Thoracic aorta (tissue), 2 donors: ENCODE measurements at regions not wholly inside any gene's neighbourhood (a gene's known extent, or its start where the extent isn't known, plus 50 kb on each side); places are given as distances from the start of the nearest gene placed in this dataset.

Experiments used
- ATAC-seq: fragments of 150-250 bp; one replicate; pipeline ENCODE4 v1.8.0; 2017; ENCODE audit warnings: low read depth; ENCODE audit not compliant: insufficient number of reproducible peaks, low FRiP score
- DNase-seq: peaks from one replicate; pipeline ENCODE4 v3.0.0-alpha.2; 2020; ENCODE audit warnings: low spot score
- H3K27ac ChIP-seq, 2 donors: fragments of 200-600 bp; sonication (generic); 1 replicate in 1 of 2; 2 replicates in 1 of 2; pipeline ENCODE4 v1.5.1; 2016; ENCODE audit warnings: mild to moderate bottlenecking in 2 of 2, moderate library complexity in 2 of 2
- H3K27me3 ChIP-seq: fragments of 200-600 bp; sonication (generic); replicated peaks from 2 replicates; pipeline ENCODE4 v1.6.0; 2016; ENCODE audit warnings: mild to moderate bottlenecking; ENCODE audit not compliant: insufficient read depth
- H3K36me3 ChIP-seq: fragments of 200-600 bp; sonication (generic); one replicate; pipeline ENCODE4 v1.5.1; 2016
- H3K4me1 ChIP-seq, 2 donors: fragments of 200-600 bp; sonication (generic); 1 replicate in 1 of 2; 2 replicates in 1 of 2; pipeline versions ENCODE4 v1.5.1 to v1.6.0; 2016; ENCODE audit warnings: low read depth in 2 of 2, mild to moderate bottlenecking in 1 of 2; ENCODE audit not compliant: control insufficient read depth in 1 of 2
- H3K4me3 ChIP-seq: fragments of 200-600 bp; sonication (generic); 2 replicates; pipeline ENCODE4 v1.5.1; 2016; ENCODE audit warnings: mild to moderate bottlenecking
- H3K9me3 ChIP-seq: fragments of 200-600 bp; sonication (generic); 2 replicates; pipeline ENCODE4 v1.5.1; 2016
- TF ChIP-seq, protein P1 (sequence below): fragments of 200-600 bp; sonication (generic); IDR thresholded peaks from one replicate; pipeline ENCODE4 v1.5.1; 2019; ENCODE audit warnings: antibody characterized with exemption

GRCh38 chr12:85352016-85352415, 72.0 kb downstream of the ALX1 start:
- TF ChIP-seq, protein P1, sequence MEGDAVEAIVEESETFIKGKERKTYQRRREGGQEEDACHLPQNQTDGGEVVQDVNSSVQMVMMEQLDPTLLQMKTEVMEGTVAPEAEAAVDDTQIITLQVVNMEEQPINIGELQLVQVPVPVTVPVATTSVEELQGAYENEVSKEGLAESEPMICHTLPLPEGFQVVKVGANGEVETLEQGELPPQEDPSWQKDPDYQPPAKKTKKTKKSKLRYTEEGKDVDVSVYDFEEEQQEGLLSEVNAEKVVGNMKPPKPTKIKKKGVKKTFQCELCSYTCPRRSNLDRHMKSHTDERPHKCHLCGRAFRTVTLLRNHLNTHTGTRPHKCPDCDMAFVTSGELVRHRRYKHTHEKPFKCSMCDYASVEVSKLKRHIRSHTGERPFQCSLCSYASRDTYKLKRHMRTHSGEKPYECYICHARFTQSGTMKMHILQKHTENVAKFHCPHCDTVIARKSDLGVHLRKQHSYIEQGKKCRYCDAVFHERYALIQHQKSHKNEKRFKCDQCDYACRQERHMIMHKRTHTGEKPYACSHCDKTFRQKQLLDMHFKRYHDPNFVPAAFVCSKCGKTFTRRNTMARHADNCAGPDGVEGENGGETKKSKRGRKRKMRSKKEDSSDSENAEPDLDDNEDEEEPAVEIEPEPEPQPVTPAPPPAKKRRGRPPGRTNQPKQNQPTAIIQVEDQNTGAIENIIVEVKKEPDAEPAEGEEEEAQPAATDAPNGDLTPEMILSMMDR, result no peak
- Histone ChIP-seq H3K4me3 (no peak overlapping the region), H3K27ac (no peak overlapping the region), H3K4me1 (no peaks in the 10 kb centered on the region), H3K9me3 (no peaks in the 10 kb centered on the region), H3K27me3 (no peaks in the 10 kb centered on the region), H3K36me3 (no peaks in the 10 kb centered on the region)
- no peak for DNase-seq
- ATAC-seq, result no peak

DNA sequence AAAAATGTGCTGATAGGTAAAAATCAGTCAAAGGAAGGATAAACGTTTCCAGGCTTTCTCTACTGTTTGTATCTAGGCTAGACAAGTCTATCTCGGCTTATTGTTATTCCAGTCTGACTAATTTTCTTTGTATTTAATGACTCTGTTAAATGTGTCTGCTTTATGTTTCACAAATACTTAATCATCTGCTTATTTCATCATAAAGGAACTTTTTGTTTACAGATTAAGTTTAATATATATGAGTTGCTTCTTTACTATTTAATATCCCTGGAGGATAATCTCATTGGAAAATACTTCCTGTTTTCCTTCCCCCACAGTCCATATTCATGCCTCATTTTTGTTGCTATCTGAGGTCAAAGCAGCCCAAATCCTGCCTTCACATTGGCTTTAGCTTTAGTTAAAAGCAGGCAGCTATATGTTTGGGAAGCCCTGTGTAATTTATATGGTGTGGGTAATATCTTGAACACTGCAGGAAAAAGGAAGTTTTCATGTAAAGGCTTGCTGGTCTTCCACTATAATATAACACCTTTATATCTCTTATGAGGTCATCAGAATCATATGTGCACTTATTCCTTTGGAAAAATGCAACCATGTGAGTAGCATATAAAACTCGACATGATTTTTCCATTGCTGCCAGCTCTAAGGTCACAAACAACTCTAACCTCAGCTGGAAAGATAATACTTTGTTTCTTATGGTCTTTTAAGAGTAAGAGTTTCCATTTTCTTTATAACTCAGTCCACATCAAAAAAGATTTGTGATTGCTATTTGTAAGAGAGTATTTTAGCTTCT, 76.8 kb downstream of the ALX1 start:
- H3K36me3 ChIP-seq, result no peaks in the 10 kb centered on the region
- no peak overlapping the region for H3K27ac ChIP-seq
- no peaks in the 10 kb centered on the region for H3K4me1 ChIP-seq
- H3K9me3 ChIP-seq, result no peaks in the 10 kb centered on the region
- ATAC-seq (no peak), DNase-seq (no peak)
- no peak overlapping the region for H3K4me3 ChIP-seq
- no peaks in the 10 kb centered on the region for H3K27me3 ChIP-seq
- TF ChIP-seq, protein P1, result no peak

DNA sequence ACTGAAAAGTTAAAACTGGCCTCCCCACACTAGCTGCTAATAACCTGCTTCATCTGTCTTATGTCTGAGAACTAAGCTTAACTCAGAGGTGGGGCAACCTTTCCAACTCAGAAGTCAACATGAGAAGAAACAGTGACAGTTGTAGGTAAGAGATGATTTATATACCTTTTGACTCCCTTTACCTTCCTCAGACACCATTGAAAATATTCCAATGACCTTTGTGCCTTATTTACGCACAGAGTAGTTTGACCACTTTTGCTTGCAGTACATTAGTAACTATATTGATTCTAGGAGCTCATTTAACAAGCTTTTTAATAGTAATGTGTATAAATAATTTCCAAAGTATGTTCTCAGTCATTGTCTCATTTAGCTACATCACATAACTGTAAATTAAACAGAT, 77.6 kb downstream of the ALX1 start:
- Histone ChIP-seq H3K9me3 (no peaks in the 10 kb centered on the region), H3K4me1 (no peaks in the 10 kb centered on the region), H3K4me3 (no peak overlapping the region), H3K27ac (no peak overlapping the region), H3K27me3 (no peaks in the 10 kb centered on the region), H3K36me3 (no peaks in the 10 kb centered on the region)
- TF ChIP-seq, protein P1, result no peak
- ATAC-seq (no peak), DNase-seq (no peak)

- no peaks in the 10 kb centered on the region for H3K27me3 ChIP-seq
- ATAC-seq, result no peak
These were observed 78.7 kb downstream of the ALX1 start for GRCh38 chr12:85358715-85359114.

DNA sequence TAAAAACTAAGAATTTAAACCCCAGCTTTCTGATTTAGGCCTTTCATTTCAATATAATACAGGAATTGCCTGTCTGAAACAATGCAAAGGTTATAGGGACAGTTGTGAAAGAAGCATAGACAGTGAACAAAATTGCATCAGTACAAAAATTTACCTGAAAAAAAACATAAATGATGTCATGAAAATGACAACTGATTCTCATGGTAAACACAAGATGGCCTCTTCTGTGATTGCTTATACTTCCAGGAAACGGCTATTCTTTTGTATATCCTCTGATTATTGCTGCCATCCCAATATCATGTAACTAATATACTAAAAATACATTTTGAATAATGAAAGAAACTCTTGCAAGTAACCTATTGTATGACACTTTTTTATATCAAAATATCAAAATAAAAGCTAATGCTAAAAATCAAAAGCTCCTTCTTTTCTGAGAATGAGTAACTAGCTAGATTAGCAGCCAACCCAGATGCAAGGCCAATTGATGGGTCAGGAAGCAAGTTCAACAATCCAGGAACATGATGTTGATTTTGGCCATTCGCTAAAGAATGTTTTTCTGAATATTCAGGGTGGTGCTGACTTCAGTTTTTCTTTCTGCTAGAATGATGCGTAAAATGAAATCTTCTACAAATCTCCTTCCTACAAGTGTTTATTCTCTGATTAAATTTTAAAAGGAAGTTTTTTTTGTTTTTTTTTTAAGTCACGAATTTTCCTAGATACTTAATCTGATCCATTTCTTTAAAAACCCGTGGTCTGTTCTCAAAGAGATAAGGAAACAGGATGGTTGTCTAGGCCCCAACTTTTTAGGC, 83.6 kb downstream of the ALX1 start:
- ATAC-seq, result no peak
- no peak overlapping the region for H3K27ac ChIP-seq

More at GRCh38 chr12:85358715-85359114, 78.7 kb downstream of the ALX1 start:
- no peak for DNase-seq
- no peaks in the 10 kb centered on the region for H3K36me3 ChIP-seq
- H3K27ac ChIP-seq, result no peak overlapping the region
- H3K4me3 ChIP-seq, result no peak overlapping the region
- no peaks in the 10 kb centered on the region for H3K4me1 ChIP-seq
- H3K9me3 ChIP-seq, result no peaks in the 10 kb centered on the region
- TF ChIP-seq, protein P1, result no peak

More for the DNA sequence above, 83.6 kb downstream of the ALX1 start:
- H3K4me3 ChIP-seq, result no peak overlapping the region
- DNase-seq, result no peak
- H3K36me3 ChIP-seq, result no peaks in the 10 kb centered on the region
- H3K27me3 ChIP-seq, result no peaks in the 10 kb centered on the region
- H3K9me3 ChIP-seq, result no peaks in the 10 kb centered on the region
- TF ChIP-seq, protein P1, result no peak
- no peaks in the 10 kb centered on the region for H3K4me1 ChIP-seq
